ENCODE measurements at regions not wholly inside any gene's neighbourhood (a gene's known extent, or its start where the extent isn't known, plus 50 kb on each side); places are given as distances from the start of the nearest gene placed in this dataset.
"Not testable (repeated sequence)": the region's sequence is repeated elsewhere in the genome, so short reads cannot be mapped to it uniquely, and the experiment has no call there.

- TF ChIP-seq, protein P1, sequence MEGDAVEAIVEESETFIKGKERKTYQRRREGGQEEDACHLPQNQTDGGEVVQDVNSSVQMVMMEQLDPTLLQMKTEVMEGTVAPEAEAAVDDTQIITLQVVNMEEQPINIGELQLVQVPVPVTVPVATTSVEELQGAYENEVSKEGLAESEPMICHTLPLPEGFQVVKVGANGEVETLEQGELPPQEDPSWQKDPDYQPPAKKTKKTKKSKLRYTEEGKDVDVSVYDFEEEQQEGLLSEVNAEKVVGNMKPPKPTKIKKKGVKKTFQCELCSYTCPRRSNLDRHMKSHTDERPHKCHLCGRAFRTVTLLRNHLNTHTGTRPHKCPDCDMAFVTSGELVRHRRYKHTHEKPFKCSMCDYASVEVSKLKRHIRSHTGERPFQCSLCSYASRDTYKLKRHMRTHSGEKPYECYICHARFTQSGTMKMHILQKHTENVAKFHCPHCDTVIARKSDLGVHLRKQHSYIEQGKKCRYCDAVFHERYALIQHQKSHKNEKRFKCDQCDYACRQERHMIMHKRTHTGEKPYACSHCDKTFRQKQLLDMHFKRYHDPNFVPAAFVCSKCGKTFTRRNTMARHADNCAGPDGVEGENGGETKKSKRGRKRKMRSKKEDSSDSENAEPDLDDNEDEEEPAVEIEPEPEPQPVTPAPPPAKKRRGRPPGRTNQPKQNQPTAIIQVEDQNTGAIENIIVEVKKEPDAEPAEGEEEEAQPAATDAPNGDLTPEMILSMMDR (IDR thresholded peaks at IDR 0.05): not testable (repeated sequence)
- TF ChIP-seq POLR2A (IDR thresholded peaks at IDR 0.05): not testable (repeated sequence)
Observed at GRCh38 chr7:55710312-55710711, 138.0 kb upstream of the VOPP1 start.

Data from uterus (tissue), 2 donors.